ENCODE measurements at regions not wholly inside any gene's neighbourhood (a gene's known extent, or its start where the extent isn't known, plus 50 kb on each side); places are given as distances from the start of the nearest gene placed in this dataset.

GRCh38 chr7:69489533-69489932 is 108.7 kb upstream of the AUTS2 start:
- Histone ChIP-seq H4K5ac (ENCODE audit: low read depth, low read length) (no peak overlapping the region), H3K4ac (ENCODE audit: low read depth, low read length) (no peak overlapping the region), H3K4me2 (ENCODE audit: low read depth, low read length) (no peak overlapping the region), H2BK15ac (ENCODE audit: low read depth, low read length) (no peak overlapping the region), H3K4me1 (ENCODE audit: control insufficient read depth, insufficient read depth, low read length) (no peaks in the 10 kb centered on the region), H4K91ac (ENCODE audit: insufficient read depth, low read depth, low read length) (no peak overlapping the region), H3K18ac (ENCODE audit: low read depth, low read length) (no peak overlapping the region), H3K9ac (ENCODE audit: low read depth, low read length) (no peak overlapping the region), H3K27me3 (ENCODE audit: control insufficient read depth, insufficient read depth, low read length) (no peaks in the 10 kb centered on the region), H2BK120ac (ENCODE audit: low read depth, low read length) (no peak overlapping the region), H2BK5ac (ENCODE audit: low read depth, low read length, poor library complexity, severe bottlenecking) (no peak overlapping the region), H2AK5ac (ENCODE audit: low read depth, low read length) (no peak overlapping the region), H3K36me3 (ENCODE audit: control insufficient read depth, insufficient read depth, low read length) (no peaks in the 10 kb centered on the region), H4K20me1 (ENCODE audit: insufficient read depth, low read length) (no peaks in the 10 kb centered on the region), H3K79me1 (ENCODE audit: low read depth in 1 of 2, low read length in 2 of 2) (no peaks in the 10 kb centered on the region), H2AFZ (replicated peaks; ENCODE audit: low read length, poor library complexity) (no peak overlapping the region), H3K23ac (ENCODE audit: low read depth, low read length) (no peak overlapping the region), H4K8ac (ENCODE audit: low read depth in 2 of 2, low read length in 2 of 2) (no peak overlapping the region), H3K27ac (ENCODE audit: insufficient read depth, low read length) (no peak overlapping the region), H2AK9ac (replicated peaks; ENCODE audit: low read depth, low read length, poor library complexity) (no peak overlapping the region), H3K14ac (replicated peaks; ENCODE audit: low read depth, low read length) (no peak overlapping the region), H3K4me3 (ENCODE audit: insufficient read depth, low read depth, low read length) (no peak overlapping the region), H3K9me3 (ENCODE audit: control insufficient read depth, insufficient read depth, low read length) (peaks cover 4% of the 10 kb centered on the region; the same call in 1 of the 2 replicates), H2BK20ac (ENCODE audit: low read depth, low read length) (no peak overlapping the region), H3K56ac (ENCODE audit: extremely low read depth, insufficient read depth, low read length) (no peak overlapping the region), H3K9me1 (ENCODE audit: insufficient read depth, low read length) (no peaks in the 10 kb centered on the region)
- dilution Hi-C loops (cut with HindIII; ENCODE audit: low sequenced_read_pairs, unreplicated experiment): no loop called here
- ChIA-PET POLR2A (ENCODE audit: unreplicated experiment) (no interaction called here), CTCF (no interaction called here)
- TF ChIP-seq NFE2L2 (IDR thresholded peaks at IDR 0.05; ENCODE audit: low read depth, low read length) (no peak), USF2 (IDR thresholded peaks at IDR 0.05; ENCODE audit: low read depth, low read length) (no peak), CHD1 (IDR thresholded peaks at IDR 0.05; ENCODE audit: low read depth, low read length) (no peak), SMC3 (IDR thresholded peaks at IDR 0.05; ENCODE audit: low read depth, low read length) (no peak), MAFK (IDR thresholded peaks at IDR 0.05; ENCODE audit: low read depth, low read length) (no peak), RAD21 (IDR thresholded peaks at IDR 0.05; ENCODE audit: low read length) (no peak), FOS (IDR thresholded peaks at IDR 0.05; ENCODE audit: low read depth, low read length) (no peak), RCOR1 (IDR thresholded peaks at IDR 0.05; ENCODE audit: insufficient replicate concordance, low read length) (no peak), CEBPB (IDR thresholded peaks at IDR 0.05; ENCODE audit: low read depth, low read length) (no peak)
- intact Hi-C loops (cut with micrococcal nuclease): no loop called here
- in situ Hi-C loops (cut with MboI; ENCODE audit: low sequenced_read_pairs): no loop called here
- DNase-seq (no peak), ATAC-seq (ENCODE audit: low read depth) (no peak)
- no TSS peak for BruUV-seq (replicated peaks)
- no CpG with 5 or more reads among the region's 3 CpGs for WGBS, 2 experiments (ENCODE audit: extremely low coverage in 2 of 2, insufficient read length in 1 of 2)

Data from IMR-90 (cell line).